Small intestine (tissue), 7 donors: ENCODE measurements at regions not wholly inside any gene's neighbourhood (a gene's known extent, or its start where the extent isn't known, plus 50 kb on each side); places are given as distances from the start of the nearest gene placed in this dataset.
A peak's percentile ranks its signal among the peaks of the same experiment; 100 is the strongest.

Experiments used
- DNase-seq, 2 donors: peaks; one replicate each; pipeline versions ENCODE4 v3.0.0 to v3.0.0-alpha.2; 2013
- FAIRE-seq: peaks from 2 replicates; lab custom pipeline; 2012; peaks lifted over from hg19 to GRCh38; lab: Jason Lieb, UNC
- H3K27ac ChIP-seq, 3 donors: one replicate each; pipeline ENCODE4 v1.5.1; 2013; ENCODE audit warnings: low read length in 2 of 3, mild to moderate bottlenecking in 2 of 3, control low read depth in 1 of 3, inconsistent platforms in 1 of 3, low read depth in 1 of 3, moderate library complexity in 1 of 3
- H3K27me3 ChIP-seq, 3 donors: one replicate each; pipeline ENCODE4 v1.6.1; 2013; ENCODE audit warnings: low read length in 3 of 3, inconsistent platforms in 1 of 3; ENCODE audit not compliant: control insufficient read depth in 3 of 3, insufficient read depth in 3 of 3
- H3K36me3 ChIP-seq, 3 donors: one replicate each; pipeline ENCODE4 v1.6.1; 2013; ENCODE audit warnings: low read length in 3 of 3, inconsistent platforms in 1 of 3, low read depth in 1 of 3, mild to moderate bottlenecking in 1 of 3, moderate library complexity in 1 of 3; ENCODE audit not compliant: control insufficient read depth in 3 of 3, insufficient read depth in 2 of 3
- H3K4me1 ChIP-seq, 3 donors: one replicate each; pipeline ENCODE4 v1.6.1; 2013; ENCODE audit warnings: low read length in 2 of 3, inconsistent platforms in 1 of 3, low read depth in 1 of 3, mild to moderate bottlenecking in 1 of 3, moderate library complexity in 1 of 3; ENCODE audit not compliant: control insufficient read depth in 3 of 3, insufficient read depth in 2 of 3
- H3K4me3 ChIP-seq, 3 donors: one replicate each; pipeline ENCODE4 v1.5.1; 2013; ENCODE audit warnings: low read length in 3 of 3, control low read depth in 1 of 3, inconsistent platforms in 1 of 3, low read depth in 1 of 3, mild to moderate bottlenecking in 1 of 3, moderate library complexity in 1 of 3
- H3K9me3 ChIP-seq, 2 donors: one replicate each; pipeline ENCODE4 v1.6.1; 2013; ENCODE audit warnings: low read depth in 1 of 2, low read length in 1 of 2; ENCODE audit not compliant: control insufficient read depth in 2 of 2, insufficient read depth in 1 of 2
- WGBS, 3 donors: extraction: QIAGEN DNeasy Blood & Tissue Kit; methylation state at CpG; one replicate each; pipeline ENCODE4 v1.1.7; 2013; 5-methylcytosine and 5-hydroxymethylcytosine counted together
- donor health status: healthy with polysubstance abuse.
- donor health status: control.
- donor health status: control.
- donor health status: Bipolar disorder and iron deficiency.
- donor health status: healthy.

GRCh38 chr12:66978802-66979201 lies 290.4 kb upstream of the CAND1 start:
- Histone ChIP-seq H3K4me1 (no peaks in the 10 kb centered on the region), H3K4me3 (no peak overlapping the region), H3K36me3 (no peaks in the 10 kb centered on the region), H3K9me3 (no peaks in the 10 kb centered on the region), H3K27ac (no peak overlapping the region), H3K27me3 (peaks cover 0 to 3% (median 0%) of the 10 kb centered on the region in 3 donors)
- DNase-seq, result no peak
- WGBS, 3 donors, result 64 to 94% (median 77%) methylated on average over 1 of the region's 1 CpG
- no peak for FAIRE-seq

GRCh38 chr12:66979251-66979650 lies 289.9 kb upstream of the CAND1 start:
- Histone ChIP-seq H3K27ac (no peak overlapping the region), H3K36me3 (no peaks in the 10 kb centered on the region), H3K9me3 (no peaks in the 10 kb centered on the region), H3K4me3 (no peak overlapping the region), H3K4me1 (no peaks in the 10 kb centered on the region), H3K27me3 (peaks cover 0 to 3% (median 0%) of the 10 kb centered on the region in 3 donors)
- DNase-seq (no peak), FAIRE-seq (no peak)
- WGBS, 3 donors, result 79 to 89% (median 88%) methylated on average over 4 of the region's 4 CpGs

- H3K36me3 ChIP-seq, result no peaks in the 10 kb centered on the region
- FAIRE-seq, result no peak
- no peaks in the 10 kb centered on the region for H3K4me1 ChIP-seq
- H3K27me3 ChIP-seq, result no peaks in the 10 kb centered on the region
- no peak for DNase-seq
- 85 to 91% (median 91%) methylated on average over 2 of the region's 2 CpGs for WGBS, 3 donors
- no peak overlapping the region for H3K27ac ChIP-seq
- H3K4me3 ChIP-seq, result no peak overlapping the region
- H3K9me3 ChIP-seq, result no peaks in the 10 kb centered on the region
Measured at GRCh38 chr12:66984077-66984476, 285.1 kb upstream of the CAND1 start.

GRCh38 chr12:66984962-66985361 lies 284.2 kb upstream of the CAND1 start:
- H3K9me3 ChIP-seq, result no peaks in the 10 kb centered on the region
- no peaks in the 10 kb centered on the region for H3K27me3 ChIP-seq
- no peaks in the 10 kb centered on the region for H3K36me3 ChIP-seq
- FAIRE-seq, result no peak
- H3K4me1 ChIP-seq, result no peaks in the 10 kb centered on the region
- no peak overlapping the region for H3K4me3 ChIP-seq
- H3K27ac ChIP-seq, result no peak overlapping the region
- WGBS, 3 donors, result 64 to 77% (median 76%) methylated on average over 3 of the region's 3 CpGs
- no peak for DNase-seq

DNA sequence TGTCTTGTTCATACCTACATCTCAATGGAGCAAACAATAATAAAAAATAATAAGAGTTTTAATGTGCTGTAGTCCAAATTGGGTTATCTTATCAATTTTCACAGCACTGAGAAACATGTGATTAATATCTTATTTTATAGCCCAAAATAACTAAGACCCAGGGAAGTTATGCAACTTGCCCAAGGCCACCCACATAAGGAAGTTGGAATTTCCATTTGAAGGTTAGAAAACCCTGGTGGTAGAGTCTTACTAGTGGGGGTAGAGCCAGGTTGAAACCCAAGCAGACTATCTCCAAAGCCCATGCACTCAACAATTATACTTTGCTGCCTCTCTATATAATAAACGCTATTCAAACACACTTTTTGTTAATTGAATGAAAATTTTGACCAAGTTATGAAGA lies 270.0 kb upstream of the CAND1 start:
- DNase-seq, result no peak
- no peak for FAIRE-seq
- Histone ChIP-seq H3K9me3 (no peaks in the 10 kb centered on the region), H3K4me1 (no peaks in the 10 kb centered on the region), H3K27ac (no peak overlapping the region), H3K36me3 (no peaks in the 10 kb centered on the region), H3K4me3 (no peak overlapping the region), H3K27me3 (no peaks in the 10 kb centered on the region)
- 81 to 86% (median 81%) methylated on average over 1 of the region's 1 CpG for WGBS, 3 donors

GRCh38 chr12:67001251-67001650 lies 267.9 kb upstream of the CAND1 start:
- Histone ChIP-seq H3K36me3 (no peaks in the 10 kb centered on the region), H3K4me1 (no peaks in the 10 kb centered on the region), H3K9me3 (no peaks in the 10 kb centered on the region), H3K27me3 (no peaks in the 10 kb centered on the region), H3K4me3 (no peak overlapping the region), H3K27ac (no peak overlapping the region)
- FAIRE-seq (no peak), DNase-seq (no peak)
- WGBS, 3 donors, result 60 to 79% (median 70%) methylated on average over 2 of the region's 2 CpGs

- Histone ChIP-seq H3K27ac (no peak overlapping the region), H3K4me1 (no peaks in the 10 kb centered on the region), H3K4me3 (no peak overlapping the region), H3K27me3 (no peaks in the 10 kb centered on the region), H3K36me3 (no peaks in the 10 kb centered on the region), H3K9me3 (no peaks in the 10 kb centered on the region)
- WGBS, 3 donors, result 64 to 78% (median 69%) methylated on average over 2 of the region's 2 CpGs
- no peak for FAIRE-seq
- no peak for DNase-seq
Measured at GRCh38 chr12:67002720-67003119, 266.4 kb upstream of the CAND1 start.

- WGBS, 3 donors, result 60 to 82% (median 80%) methylated on average over 2 of the region's 2 CpGs
- H3K27ac ChIP-seq, result no peak overlapping the region
- H3K9me3 ChIP-seq, result no peaks in the 10 kb centered on the region
- FAIRE-seq (no peak), DNase-seq (no peak)
- H3K4me3 ChIP-seq, result no peak overlapping the region
- no peaks in the 10 kb centered on the region for H3K27me3 ChIP-seq
- H3K36me3 ChIP-seq, result no peaks in the 10 kb centered on the region
- H3K4me1 ChIP-seq, result no peaks in the 10 kb centered on the region
Measured at GRCh38 chr12:67006610-67007009, 262.5 kb upstream of the CAND1 start.

GRCh38 chr12:67014642-67015041 lies 254.5 kb upstream of the CAND1 start:
- Histone ChIP-seq H3K27me3 (no peaks in the 10 kb centered on the region), H3K27ac (no peak overlapping the region), H3K4me3 (no peak overlapping the region), H3K9me3 (no peaks in the 10 kb centered on the region), H3K36me3 (no peaks in the 10 kb centered on the region), H3K4me1 (no peaks in the 10 kb centered on the region)
- DNase-seq, result no peak
- WGBS, 3 donors, result 65 to 90% (median 77%) methylated on average over 1 of the region's 1 CpG
- FAIRE-seq, result peak; percentile 26
